CD14-positive monocyte (primary cell): ENCODE measurements at regions not wholly inside any gene's neighbourhood (a gene's known extent, or its start where the extent isn't known, plus 50 kb on each side); places are given as distances from the start of the nearest gene placed in this dataset.

Experiments used
- DNase-seq, 3 donors: peaks; one replicate each; pipeline ENCODE4 v3.0.0-alpha.2; 2011 to 2022
- H2AFZ ChIP-seq: 2 replicates; pipeline ENCODE4 v1.6.0; 2012; ENCODE audit warnings: mild to moderate bottlenecking, low read depth, low read length, inconsistent platforms; ENCODE audit not compliant: insufficient read depth, poor library complexity, severe bottlenecking
- H3K27ac ChIP-seq, 2 donors: 1 replicate in 1 of 2; 2 replicates in 1 of 2; pipeline ENCODE4 v1.5.1; 2012 to 2013; ENCODE audit warnings: low read length in 2 of 2, control low read depth in 1 of 2, inconsistent platforms in 1 of 2, low read depth in 1 of 2, mild to moderate bottlenecking in 1 of 2
- H3K27me3 ChIP-seq, 2 donors: one replicate each; pipeline versions ENCODE4 v1.6.0 to v1.6.1; 2011 to 2013; ENCODE audit warnings: low read length in 2 of 2; ENCODE audit not compliant: control insufficient read depth in 2 of 2, insufficient read depth in 2 of 2
- H3K36me3 ChIP-seq, 2 donors: replicated peaks in 1 of 2; 1 replicate in 1 of 2; 2 replicates in 1 of 2; pipeline versions ENCODE4 v1.5.1 to v1.6.1; 2012 to 2013; ENCODE audit warnings: low read length in 2 of 2, control low read depth in 1 of 2, inconsistent platforms in 1 of 2, mild to moderate bottlenecking in 1 of 2; ENCODE audit not compliant: insufficient read depth in 2 of 2, control insufficient read depth in 1 of 2
- H3K4me1 ChIP-seq, 2 donors: 1 replicate in 1 of 2; 2 replicates in 1 of 2; pipeline versions ENCODE4 v1.5.1 to v1.6.1; 2012 to 2013; ENCODE audit warnings: low read length in 2 of 2, control low read depth in 1 of 2, inconsistent platforms in 1 of 2, mild to moderate bottlenecking in 1 of 2, moderate library complexity in 1 of 2; ENCODE audit not compliant: insufficient read depth in 2 of 2, control insufficient read depth in 1 of 2
- H3K4me2 ChIP-seq: replicated peaks from 2 replicates; pipeline ENCODE3; 2012; ENCODE audit warnings: low read length, moderate library complexity, mild to moderate bottlenecking; ENCODE audit not compliant: poor library complexity, severe bottlenecking; ENCODE audit errors: extremely low read depth
- H3K4me3 ChIP-seq, 3 experiments: fragments of 200-600 bp in 1 of 3; sonication (generic) in 1 of 3; replicated peaks in 1 of 3; 1 replicate in 2 of 3; 2 replicates in 1 of 3; pipeline ENCODE4 v1.5.1; 2011 to 2013; ENCODE audit warnings: low read length in 3 of 3, mild to moderate bottlenecking in 3 of 3, control low read depth in 2 of 3, low read depth in 2 of 3, inconsistent platforms in 1 of 3, moderate library complexity in 1 of 3
- H3K79me2 ChIP-seq: 2 replicates; pipeline ENCODE4 v1.6.0; 2012; ENCODE audit warnings: mild to moderate bottlenecking, control low read depth, inconsistent platforms, low read length, moderate library complexity; ENCODE audit not compliant: insufficient read depth
- H3K9ac ChIP-seq: 2 replicates; pipeline ENCODE4 v1.6.0; 2017; ENCODE audit warnings: low read length, mild to moderate bottlenecking; ENCODE audit not compliant: insufficient read depth, poor library complexity, severe bottlenecking
- H3K9me3 ChIP-seq, 2 donors: replicated peaks in 1 of 2; 1 replicate in 1 of 2; 2 replicates in 1 of 2; pipeline versions ENCODE4 v1.5.1 to v1.6.1; 2012 to 2013; ENCODE audit warnings: low read length in 2 of 2, control low read depth in 1 of 2; ENCODE audit not compliant: control insufficient read depth in 1 of 2, insufficient read depth in 1 of 2
- H4K20me1 ChIP-seq: 2 replicates; pipeline ENCODE4 v1.6.0; 2012; ENCODE audit warnings: mild to moderate bottlenecking, low read length, control low read depth, moderate library complexity; ENCODE audit not compliant: insufficient read depth
- H3K27ac Mint-ChIP-seq, 7 donors: one replicate each; pipeline ENCODE4 v1.8.0; 2020; ENCODE audit warnings: mild to moderate bottlenecking in 7 of 7, mixed read lengths in 7 of 7, moderate library complexity in 6 of 7, inconsistent platforms in 2 of 7
- H3K27me3 Mint-ChIP-seq, 3 donors: one replicate each; pipeline ENCODE4 v1.8.0; 2021 to 2022; ENCODE audit warnings: low read depth in 3 of 3, mild to moderate bottlenecking in 3 of 3, mixed read lengths in 3 of 3, moderate library complexity in 3 of 3, inconsistent platforms in 1 of 3
- H3K36me3 Mint-ChIP-seq, 2 donors: one replicate each; pipeline ENCODE4 v1.8.0; 2020; ENCODE audit warnings: mixed read lengths in 2 of 2, inconsistent platforms in 1 of 2, mild to moderate bottlenecking in 1 of 2
- H3K4me1 Mint-ChIP-seq: one replicate; pipeline ENCODE4 v1.8.0; 2020; ENCODE audit warnings: mild to moderate bottlenecking, mixed read lengths
- H3K4me3 Mint-ChIP-seq, 2 donors: one replicate each; pipeline ENCODE4 v1.8.0; 2020; ENCODE audit warnings: mild to moderate bottlenecking in 2 of 2, mixed read lengths in 2 of 2, moderate library complexity in 1 of 2
- H3K9me3 Mint-ChIP-seq, 7 donors: one replicate each; pipeline ENCODE4 v1.8.0; 2020 to 2022; ENCODE audit warnings: mixed read lengths in 7 of 7, mild to moderate bottlenecking in 6 of 7, moderate library complexity in 6 of 7, inconsistent platforms in 2 of 7
- CTCF ChIP-seq: fragments of 200-600 bp; IDR thresholded peaks from one replicate; pipeline ENCODE4 v1.8.0; 2022; ENCODE audit warnings: antibody characterized with exemption, mild to moderate bottlenecking
- WGBS: methylation state at CpG from one replicate; pipeline ENCODE4 v1.1.5; 2013; ENCODE audit warnings: missing lambda C conversion rate; ENCODE audit not compliant: insufficient coverage; 5-methylcytosine and 5-hydroxymethylcytosine counted together
- intact Hi-C, 2 donors: fragments of 100-400 bp; cut with micrococcal nuclease; formaldehyde crosslinking; loops; one replicate each; pipeline versions ENCODE4 v1.15.0 to v1.15.1; 2023

GRCh38 chr19:28019901-28020300, 1193.0 kb downstream of the UQCRFS1 start:
- peaks cover 0 to 17% (median 6%) of the 10 kb centered on the region in 7 donors for H3K9me3 Mint-ChIP-seq
- no peak for DNase-seq
- Histone ChIP-seq H2AFZ (no peak overlapping the region), H3K9ac (no peak overlapping the region), H3K36me3 (no peaks in the 10 kb centered on the region), H3K4me3 (no peak overlapping the region), H3K79me2 (no peaks in the 10 kb centered on the region), H3K27me3 (no peaks in the 10 kb centered on the region), H3K27ac (no peak overlapping the region), H3K4me1 (no peaks in the 10 kb centered on the region), H3K4me2 (no peak overlapping the region), H4K20me1 (no peaks in the 10 kb centered on the region), H3K9me3 (peaks cover 2 to 4% of the 10 kb centered on the region in 2 donors)
- WGBS: 86% methylated on average over 6 of the region's 7 CpGs
- intact Hi-C loops: no loop called here
- no peaks in the 10 kb centered on the region for H3K36me3 Mint-ChIP-seq
- H3K4me1 Mint-ChIP-seq: no peaks in the 10 kb centered on the region
- H3K27me3 Mint-ChIP-seq: no peaks in the 10 kb centered on the region
- no peak for TF ChIP-seq CTCF
- no peak overlapping the region for H3K27ac Mint-ChIP-seq
- no peak overlapping the region for H3K4me3 Mint-ChIP-seq

- H3K27me3 ChIP-seq: no peaks in the 10 kb centered on the region
- Mint-ChIP-seq H3K4me3 (no peak overlapping the region), H3K36me3 (no peaks in the 10 kb centered on the region), H3K27ac (no peak overlapping the region), H3K4me1 (no peaks in the 10 kb centered on the region), H3K27me3 (no peaks in the 10 kb centered on the region), H3K9me3 (peaks cover 0 to 20% (median 7%) of the 10 kb centered on the region in 7 donors)
- peaks cover 4 to 9% of the 10 kb centered on the region in 2 donors for H3K9me3 ChIP-seq
- H2AFZ ChIP-seq: no peak overlapping the region
- no peak for DNase-seq
- H3K9ac ChIP-seq: no peak overlapping the region
- H3K79me2 ChIP-seq: no peaks in the 10 kb centered on the region
- WGBS: 93% methylated on average over 3 of the region's 7 CpGs
- intact Hi-C loops: no loop called here
- H3K4me1 ChIP-seq: no peaks in the 10 kb centered on the region
- no peak overlapping the region for H3K4me3 ChIP-seq
- no peak overlapping the region for H3K27ac ChIP-seq
- no peak for TF ChIP-seq CTCF
- H3K36me3 ChIP-seq: no peaks in the 10 kb centered on the region
- H4K20me1 ChIP-seq: no peaks in the 10 kb centered on the region
- H3K4me2 ChIP-seq: no peak overlapping the region
These were observed 1193.6 kb downstream of the UQCRFS1 start for GRCh38 chr19:28019371-28019770.
